Fibroblast of skin of left quadriceps (primary cell): ENCODE measurements at regions not wholly inside any gene's neighbourhood (a gene's known extent, or its start where the extent isn't known, plus 50 kb on each side); places are given as distances from the start of the nearest gene placed in this dataset.

Experiments
- DNase-seq, 2 experiments: peaks; one replicate each; pipeline ENCODE4 v3.0.0-alpha.2; 2013; ENCODE audit warnings: low read depth in 2 of 2

DNA sequence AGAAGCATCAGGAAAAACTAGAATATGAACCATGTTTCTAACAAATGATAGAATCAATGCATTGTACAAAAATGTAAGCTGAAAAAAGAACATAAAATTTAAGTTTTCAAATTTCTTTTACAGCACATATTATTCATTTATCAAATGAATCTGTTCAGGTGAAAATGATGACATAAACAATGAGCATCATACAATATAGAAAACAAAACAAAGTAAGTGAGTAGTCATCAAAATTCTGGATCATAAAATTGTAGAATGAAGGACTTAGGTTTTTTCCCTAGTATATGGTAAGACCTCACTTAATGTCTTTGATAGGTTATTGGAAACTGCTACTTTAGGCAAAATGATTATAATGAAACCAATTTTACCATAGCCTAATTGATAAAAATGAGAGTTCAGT is 427.0 kb upstream of the KCNH7 start:
- no peak for DNase-seq

DNA sequence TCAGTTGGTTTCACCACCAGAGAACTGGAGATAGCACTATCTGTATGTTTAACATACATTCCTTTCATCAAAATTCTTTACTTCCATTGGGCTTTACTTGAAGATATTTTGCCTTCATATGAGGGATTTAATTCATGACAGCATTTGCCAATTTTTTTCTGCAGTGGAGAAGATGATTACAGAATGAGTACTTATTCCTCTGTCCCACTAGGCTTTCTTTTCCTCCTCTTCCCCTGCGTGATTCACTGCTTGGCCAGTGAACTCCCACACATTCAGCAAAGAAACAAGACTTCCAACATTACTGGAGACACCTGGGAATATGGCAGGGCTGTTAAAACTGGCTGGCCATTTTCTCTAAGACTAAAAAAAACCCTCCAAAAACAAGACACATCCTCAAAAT is 425.8 kb upstream of the KCNH7 start:
- DNase-seq, result peak; percentile 38 to 42

DNA sequence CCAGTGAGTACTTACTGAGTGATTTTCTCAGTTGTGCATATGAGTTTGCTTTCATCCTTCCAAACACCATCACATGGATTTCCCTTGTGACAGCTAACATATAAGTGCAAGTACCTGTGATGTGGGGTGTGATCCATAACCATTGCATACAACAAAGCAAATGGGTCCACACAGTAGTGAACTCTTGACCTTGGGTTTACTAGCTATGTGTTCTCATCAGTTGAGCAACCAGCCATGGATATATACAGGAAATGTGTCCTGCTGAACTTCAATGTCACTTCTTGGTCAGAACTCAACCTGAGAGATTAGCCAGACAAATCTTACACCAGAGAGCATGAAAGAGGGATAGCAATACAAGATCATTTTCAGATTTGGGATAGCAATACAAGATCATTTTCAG is 420.9 kb upstream of the KCNH7 start:
- no peak for DNase-seq

DNA sequence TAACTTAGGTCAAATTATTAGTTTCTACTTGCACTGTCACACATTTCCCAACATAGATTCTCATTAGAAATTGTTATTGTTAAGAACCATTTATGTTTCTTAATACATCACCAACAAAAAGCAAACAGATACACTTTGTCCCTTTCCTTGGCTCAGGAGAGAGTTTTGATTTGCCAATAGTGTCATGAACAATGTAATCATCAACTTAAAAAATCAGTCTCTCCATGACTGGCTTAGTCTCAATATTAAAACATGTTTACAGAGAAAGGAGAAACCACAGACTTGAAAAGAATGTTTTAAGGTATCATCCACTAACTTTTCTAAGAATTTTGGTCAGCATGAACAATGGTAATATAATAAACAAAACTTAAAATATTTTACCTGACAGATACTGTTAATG is 416.5 kb upstream of the KCNH7 start:
- DNase-seq, result no peak

- no peak for DNase-seq
Observed at GRCh38 chr2:163253621-163254285, 415.2 kb upstream of the KCNH7 start.

GRCh38 chr2:163252199-163252598 is 413.6 kb upstream of the KCNH7 start:
- DNase-seq, result no peak

GRCh38 chr2:163248376-163249253 is 410.0 kb upstream of the KCNH7 start:
- DNase-seq, result no peak

- no peak for DNase-seq
Observed at GRCh38 chr2:163247847-163248220, 409.3 kb upstream of the KCNH7 start.

- no peak for DNase-seq
Observed at GRCh38 chr2:163247156-163247846, 408.7 kb upstream of the KCNH7 start.

GRCh38 chr2:163246135-163246534 is 407.6 kb upstream of the KCNH7 start:
- no peak for DNase-seq

GRCh38 chr2:163236553-163236952 is 398.0 kb upstream of the KCNH7 start:
- DNase-seq, result no peak

DNA sequence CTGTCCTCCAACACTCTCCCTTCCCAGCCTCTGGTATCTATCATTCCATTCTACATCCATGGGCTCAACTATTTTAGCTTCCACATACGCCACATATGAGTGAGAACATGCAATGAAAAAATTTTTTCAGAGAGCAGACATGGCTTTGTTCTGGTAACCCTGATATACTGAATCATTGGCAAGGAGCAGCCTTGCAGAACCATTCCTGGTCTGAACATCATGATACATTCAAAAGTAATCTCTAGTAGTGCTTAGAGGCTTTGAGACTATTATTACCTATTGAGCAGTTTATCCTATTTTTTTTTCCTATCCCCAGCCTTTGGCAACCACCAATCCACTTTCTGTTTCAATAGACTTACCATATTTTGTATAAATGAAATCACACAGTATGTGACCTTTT is 393.1 kb upstream of the KCNH7 start:
- no peak for DNase-seq

DNA sequence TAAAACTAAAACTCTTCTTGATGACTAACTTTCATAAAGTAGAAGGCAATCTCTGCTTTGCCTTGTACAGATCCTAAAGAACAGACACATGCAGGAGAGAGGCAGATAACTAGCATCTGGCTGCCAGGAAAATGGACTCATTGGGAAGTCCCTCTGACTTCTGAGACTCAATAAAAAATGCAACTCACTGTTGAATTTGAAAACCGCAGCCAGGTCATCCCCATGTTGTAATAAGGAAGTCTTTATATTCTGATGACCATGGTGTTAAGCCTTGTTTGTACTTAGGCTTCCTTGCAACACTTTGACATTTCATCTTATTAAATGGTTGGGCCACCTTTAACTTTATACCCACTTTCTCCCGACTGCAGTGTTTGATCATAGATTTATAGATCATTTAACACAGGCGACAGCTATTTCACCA is 375.1 kb upstream of the KCNH7 start:
- DNase-seq, result peak; percentile 60 to 61

- DNase-seq, result peak; percentile 58 to 63
Observed at GRCh38 chr2:163210430-163210918, 371.9 kb upstream of the KCNH7 start.

- no peak for DNase-seq
Observed at GRCh38 chr2:163207693-163208370, 369.3 kb upstream of the KCNH7 start.

DNA sequence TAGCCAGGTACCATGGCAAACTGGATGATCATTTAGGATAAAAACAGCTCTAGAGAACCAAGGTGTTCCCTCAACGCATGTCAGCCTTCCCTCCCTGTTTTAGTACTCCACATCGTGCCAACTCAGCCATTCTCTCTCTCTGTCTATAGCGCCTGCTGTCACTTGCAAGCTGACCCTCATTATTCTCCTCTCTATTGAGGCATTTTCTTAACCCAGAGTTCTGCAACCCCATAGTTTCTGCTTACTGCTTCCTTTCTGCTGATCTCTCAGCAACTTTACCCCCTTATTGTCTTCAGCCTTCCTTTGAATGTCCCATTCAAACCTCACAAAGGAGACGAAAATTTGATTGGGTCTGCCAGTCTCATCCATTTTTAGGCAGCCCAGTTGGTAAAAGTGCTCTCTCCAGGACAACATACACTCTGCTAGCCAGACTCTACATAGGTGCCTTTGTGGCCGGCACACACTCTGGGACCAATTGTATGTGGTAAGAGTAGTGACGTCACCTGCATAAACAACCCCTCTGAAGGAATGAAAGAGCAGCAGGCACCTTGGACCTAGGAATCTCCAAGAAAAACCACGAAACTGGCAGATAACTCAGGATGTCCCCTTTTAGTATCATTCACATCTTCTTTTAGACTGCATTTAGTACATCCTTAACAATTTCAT is 367.2 kb upstream of the KCNH7 start:
- DNase-seq, result no peak

DNA sequence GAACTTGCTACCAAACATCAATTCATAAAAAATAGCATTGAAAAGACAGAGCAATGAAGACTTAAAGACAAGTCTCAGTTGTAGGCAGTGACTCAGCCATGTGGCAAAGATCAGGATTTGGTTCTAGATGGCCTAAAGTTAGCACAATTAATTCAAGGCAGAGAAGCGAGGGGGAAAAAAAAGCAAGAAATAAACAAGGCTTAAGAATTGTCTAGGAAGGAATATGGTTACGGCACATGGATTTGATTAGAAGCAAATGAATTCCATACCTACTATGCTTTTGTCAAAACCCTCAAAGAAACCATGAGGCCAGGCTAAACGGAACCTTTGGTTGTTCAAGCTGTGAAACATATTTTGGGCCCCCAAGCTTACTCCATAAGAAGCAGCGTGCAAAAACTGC is 362.2 kb upstream of the KCNH7 start:
- peak; percentile 73 to 74 for DNase-seq

DNA sequence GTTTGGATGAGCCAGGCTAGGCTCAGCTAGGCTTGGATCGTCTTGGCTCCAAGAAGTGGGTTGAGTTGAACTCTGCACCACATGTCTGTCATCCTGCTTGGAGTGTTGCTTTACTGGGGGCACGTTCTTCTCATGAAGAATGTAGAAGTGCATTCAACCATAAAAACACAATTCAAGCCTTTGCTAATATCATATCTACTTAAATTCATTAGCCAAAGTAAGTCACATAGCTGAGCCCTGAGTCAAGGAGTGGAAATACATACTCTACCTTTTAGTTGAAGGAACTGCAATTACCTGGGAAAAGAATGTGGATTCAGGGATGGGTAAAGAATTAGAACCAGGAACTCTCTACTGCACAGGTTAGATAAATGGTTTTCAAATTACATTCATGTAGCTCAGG is 360.4 kb upstream of the KCNH7 start:
- no peak for DNase-seq

GRCh38 chr2:163198007-163198406 is 359.4 kb upstream of the KCNH7 start:
- no peak for DNase-seq

GRCh38 chr2:163191372-163191771 is 352.8 kb upstream of the KCNH7 start:
- peak; percentile 18 to 19 for DNase-seq

DNA sequence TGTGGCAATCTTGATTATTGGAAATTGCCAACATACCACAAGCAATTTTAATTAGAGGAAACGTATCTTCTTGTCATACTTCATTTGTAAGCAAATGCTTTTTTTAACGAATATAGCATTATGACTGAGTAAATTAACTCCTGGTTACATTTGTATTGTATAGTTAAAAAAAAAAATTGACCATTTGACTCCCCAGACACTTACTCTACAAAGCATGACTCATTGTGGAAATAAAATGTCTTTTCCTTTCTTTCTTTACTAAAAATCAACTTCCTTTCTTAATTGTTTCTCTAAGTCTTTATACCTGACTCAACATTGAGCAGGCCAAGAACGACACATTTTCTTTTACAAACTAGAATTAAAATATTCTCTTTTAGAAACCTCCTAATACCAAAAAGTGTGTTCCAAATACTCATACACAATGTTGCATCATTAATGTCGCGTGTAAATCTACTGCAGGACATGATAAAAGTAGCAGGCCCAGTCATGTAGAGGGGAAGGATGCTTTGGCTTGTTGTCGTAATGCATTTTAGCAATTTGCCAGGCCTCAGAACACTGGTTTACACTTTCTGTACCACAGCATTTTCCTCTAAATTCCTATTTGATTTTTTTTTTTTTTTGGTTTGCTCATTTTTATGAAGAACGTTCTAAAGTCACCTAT is 349.6 kb upstream of the KCNH7 start:
- DNase-seq, result no peak
